ENCODE measurements at regions not wholly inside any gene's neighbourhood (a gene's known extent, or its start where the extent isn't known, plus 50 kb on each side); places are given as distances from the start of the nearest gene placed in this dataset.

- H3K36me3 ChIP-seq (ENCODE audit: control insufficient read depth in 4 of 4, insufficient read depth in 4 of 4, low read length in 3 of 4): no peaks in the 10 kb centered on the region
- H3K4me3 ChIP-seq (ENCODE audit: control insufficient read depth in 1 of 7, extremely low read depth in 1 of 7, insufficient read depth in 4 of 7, low read depth in 2 of 7, low read length in 6 of 7): no peak overlapping the region
- ChIA-PET CTCF (no interaction called here), POLR2A (no interaction called here)
- no peak overlapping the region for H3K27ac ChIP-seq (ENCODE audit: insufficient read depth in 1 of 2, low read depth in 1 of 2, low read length in 2 of 2, poor library complexity in 1 of 2, severe bottlenecking in 2 of 2)
- no peaks in the 10 kb centered on the region for H3K9me3 ChIP-seq (ENCODE audit: control extremely low read depth in 1 of 5, control insufficient read depth in 4 of 5, insufficient read depth in 2 of 5, low read depth in 1 of 5, low read length in 4 of 5)
- DNase-seq: no peak
- 91% methylated on average over 4 of the region's 4 CpGs for WGBS (ENCODE audit: insufficient coverage)
- H3K27me3 ChIP-seq (replicated peaks in 2 of 5; ENCODE audit: control insufficient read depth in 4 of 5, insufficient read depth in 5 of 5, low read length in 4 of 5): no peaks in the 10 kb centered on the region
- H3K4me1 ChIP-seq (ENCODE audit: control extremely low read depth in 1 of 4, control insufficient read depth in 4 of 4, insufficient read depth in 4 of 4, low read length in 3 of 4): no peaks in the 10 kb centered on the region
Observed at GRCh38 chr12:128155571-128155970, 111.4 kb upstream of the TMEM132C start.

- 88% methylated on average over 4 of the region's 5 CpGs for WGBS (ENCODE audit: insufficient coverage)
- H3K27ac ChIP-seq (ENCODE audit: insufficient read depth in 1 of 2, low read depth in 1 of 2, low read length in 2 of 2, poor library complexity in 1 of 2, severe bottlenecking in 2 of 2): no peak overlapping the region
- ChIA-PET POLR2A (no interaction called here), CTCF (no interaction called here)
- DNase-seq: no peak
- no peaks in the 10 kb centered on the region for H3K4me1 ChIP-seq (ENCODE audit: control extremely low read depth in 1 of 4, control insufficient read depth in 4 of 4, insufficient read depth in 4 of 4, low read length in 3 of 4)
- no peaks in the 10 kb centered on the region for H3K36me3 ChIP-seq (ENCODE audit: control insufficient read depth in 4 of 4, insufficient read depth in 4 of 4, low read length in 3 of 4)
- no peaks in the 10 kb centered on the region for H3K27me3 ChIP-seq (replicated peaks in 2 of 5; ENCODE audit: control insufficient read depth in 4 of 5, insufficient read depth in 5 of 5, low read length in 4 of 5)
- no peak overlapping the region for H3K4me3 ChIP-seq (ENCODE audit: control insufficient read depth in 1 of 7, extremely low read depth in 1 of 7, insufficient read depth in 4 of 7, low read depth in 2 of 7, low read length in 6 of 7)
- no peaks in the 10 kb centered on the region for H3K9me3 ChIP-seq (ENCODE audit: control extremely low read depth in 1 of 5, control insufficient read depth in 4 of 5, insufficient read depth in 2 of 5, low read depth in 1 of 5, low read length in 4 of 5)
Observed at GRCh38 chr12:128163086-128163485, 103.9 kb upstream of the TMEM132C start.

DNA sequence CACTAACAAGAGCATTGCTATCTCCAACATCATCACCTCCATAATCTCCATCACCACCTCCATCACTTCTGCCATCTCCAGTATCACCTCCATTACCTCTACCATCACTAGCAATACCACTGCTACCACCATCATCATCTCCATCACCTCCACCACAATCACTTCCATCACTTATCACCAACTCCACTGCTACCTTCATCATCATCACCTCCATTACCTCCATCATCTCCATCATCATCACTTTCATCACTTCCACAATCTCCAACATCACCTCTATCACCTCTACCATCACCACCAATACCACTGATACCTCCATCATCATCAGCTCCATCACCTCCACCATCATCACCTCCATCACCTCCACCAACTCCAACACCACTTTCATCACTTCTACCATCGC is 102.4 kb upstream of the TMEM132C start:
- WGBS (ENCODE audit: insufficient coverage): 100% methylated on average over 1 of the region's 1 CpG
- H3K4me3 ChIP-seq (ENCODE audit: control insufficient read depth in 1 of 7, extremely low read depth in 1 of 7, insufficient read depth in 4 of 7, low read depth in 2 of 7, low read length in 6 of 7): no peak overlapping the region
- ChIA-PET CTCF (no interaction called here), POLR2A (no interaction called here)
- H3K36me3 ChIP-seq (ENCODE audit: control insufficient read depth in 4 of 4, insufficient read depth in 4 of 4, low read length in 3 of 4): no peaks in the 10 kb centered on the region
- no peaks in the 10 kb centered on the region for H3K4me1 ChIP-seq (ENCODE audit: control extremely low read depth in 1 of 4, control insufficient read depth in 4 of 4, insufficient read depth in 4 of 4, low read length in 3 of 4)
- H3K9me3 ChIP-seq (ENCODE audit: control extremely low read depth in 1 of 5, control insufficient read depth in 4 of 5, insufficient read depth in 2 of 5, low read depth in 1 of 5, low read length in 4 of 5): no peaks in the 10 kb centered on the region
- no peaks in the 10 kb centered on the region for H3K27me3 ChIP-seq (replicated peaks in 2 of 5; ENCODE audit: control insufficient read depth in 4 of 5, insufficient read depth in 5 of 5, low read length in 4 of 5)
- no peak for DNase-seq
- H3K27ac ChIP-seq (ENCODE audit: insufficient read depth in 1 of 2, low read depth in 1 of 2, low read length in 2 of 2, poor library complexity in 1 of 2, severe bottlenecking in 2 of 2): no peak overlapping the region

GRCh38 chr12:128165387-128165786 is 101.6 kb upstream of the TMEM132C start:
- Histone ChIP-seq H3K4me3 (ENCODE audit: control insufficient read depth in 1 of 7, extremely low read depth in 1 of 7, insufficient read depth in 4 of 7, low read depth in 2 of 7, low read length in 6 of 7) (no peak overlapping the region), H3K36me3 (ENCODE audit: control insufficient read depth in 4 of 4, insufficient read depth in 4 of 4, low read length in 3 of 4) (no peaks in the 10 kb centered on the region), H3K27ac (ENCODE audit: insufficient read depth in 1 of 2, low read depth in 1 of 2, low read length in 2 of 2, poor library complexity in 1 of 2, severe bottlenecking in 2 of 2) (no peak overlapping the region), H3K4me1 (ENCODE audit: control extremely low read depth in 1 of 4, control insufficient read depth in 4 of 4, insufficient read depth in 4 of 4, low read length in 3 of 4) (no peaks in the 10 kb centered on the region), H3K27me3 (replicated peaks in 2 of 5; ENCODE audit: control insufficient read depth in 4 of 5, insufficient read depth in 5 of 5, low read length in 4 of 5) (no peaks in the 10 kb centered on the region), H3K9me3 (ENCODE audit: control extremely low read depth in 1 of 5, control insufficient read depth in 4 of 5, insufficient read depth in 2 of 5, low read depth in 1 of 5, low read length in 4 of 5) (no peaks in the 10 kb centered on the region)
- DNase-seq: no peak
- POLR2A ChIA-PET: no interaction called here
- CTCF ChIA-PET: no interaction called here
- WGBS (ENCODE audit: insufficient coverage): no CpG with 5 or more reads among the region's 3 CpGs

- CTCF ChIA-PET: no interaction called here
- H3K4me1 ChIP-seq (ENCODE audit: control extremely low read depth in 1 of 4, control insufficient read depth in 4 of 4, insufficient read depth in 4 of 4, low read length in 3 of 4): no peaks in the 10 kb centered on the region
- H3K9me3 ChIP-seq (ENCODE audit: control extremely low read depth in 1 of 5, control insufficient read depth in 4 of 5, insufficient read depth in 2 of 5, low read depth in 1 of 5, low read length in 4 of 5): no peaks in the 10 kb centered on the region
- H3K36me3 ChIP-seq (ENCODE audit: control insufficient read depth in 4 of 4, insufficient read depth in 4 of 4, low read length in 3 of 4): no peaks in the 10 kb centered on the region
- H3K4me3 ChIP-seq (ENCODE audit: control insufficient read depth in 1 of 7, extremely low read depth in 1 of 7, insufficient read depth in 4 of 7, low read depth in 2 of 7, low read length in 6 of 7): no peak overlapping the region
- DNase-seq: no peak
- H3K27ac ChIP-seq (ENCODE audit: insufficient read depth in 1 of 2, low read depth in 1 of 2, low read length in 2 of 2, poor library complexity in 1 of 2, severe bottlenecking in 2 of 2): no peak overlapping the region
- POLR2A ChIA-PET: no interaction called here
- H3K27me3 ChIP-seq (replicated peaks in 2 of 5; ENCODE audit: control insufficient read depth in 4 of 5, insufficient read depth in 5 of 5, low read length in 4 of 5): no peaks in the 10 kb centered on the region
- WGBS (ENCODE audit: insufficient coverage): 72% methylated on average over 5 of the region's 5 CpGs
Observed at GRCh38 chr12:128168273-128168672, 98.7 kb upstream of the TMEM132C start.

GRCh38 chr12:128170181-128170580 is 96.8 kb upstream of the TMEM132C start:
- Histone ChIP-seq H3K27ac (ENCODE audit: insufficient read depth in 1 of 2, low read depth in 1 of 2, low read length in 2 of 2, poor library complexity in 1 of 2, severe bottlenecking in 2 of 2) (no peak overlapping the region), H3K27me3 (replicated peaks in 2 of 5; ENCODE audit: control insufficient read depth in 4 of 5, insufficient read depth in 5 of 5, low read length in 4 of 5) (no peaks in the 10 kb centered on the region), H3K4me1 (ENCODE audit: control extremely low read depth in 1 of 4, control insufficient read depth in 4 of 4, insufficient read depth in 4 of 4, low read length in 3 of 4) (no peaks in the 10 kb centered on the region), H3K9me3 (ENCODE audit: control extremely low read depth in 1 of 5, control insufficient read depth in 4 of 5, insufficient read depth in 2 of 5, low read depth in 1 of 5, low read length in 4 of 5) (no peaks in the 10 kb centered on the region), H3K36me3 (ENCODE audit: control insufficient read depth in 4 of 4, insufficient read depth in 4 of 4, low read length in 3 of 4) (no peaks in the 10 kb centered on the region), H3K4me3 (ENCODE audit: control insufficient read depth in 1 of 7, extremely low read depth in 1 of 7, insufficient read depth in 4 of 7, low read depth in 2 of 7, low read length in 6 of 7) (no peak overlapping the region)
- POLR2A ChIA-PET: no interaction called here
- no peak for DNase-seq
- WGBS (ENCODE audit: insufficient coverage): 71% methylated on average over 7 of the region's 9 CpGs
- CTCF ChIA-PET: no interaction called here

DNA sequence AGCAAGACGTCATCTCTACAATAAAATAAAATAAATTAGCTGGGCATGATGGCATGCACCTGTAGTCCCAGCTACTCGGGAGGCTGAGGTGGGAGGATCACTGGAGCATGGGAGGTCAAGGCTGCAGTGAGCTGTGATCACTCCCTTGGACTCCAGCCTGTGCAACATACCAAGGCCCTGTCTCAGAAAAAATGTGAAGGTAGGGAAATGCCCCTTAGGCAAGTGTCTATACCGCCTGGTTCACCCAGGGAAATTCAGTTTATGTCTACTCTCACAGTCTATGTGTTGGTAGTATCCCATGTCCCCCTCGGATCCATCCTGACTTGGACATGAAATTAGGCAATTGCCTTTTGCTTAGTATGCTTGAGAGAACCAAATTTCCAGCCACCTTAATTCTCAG is 88.4 kb upstream of the TMEM132C start:
- H3K36me3 ChIP-seq (ENCODE audit: control insufficient read depth in 4 of 4, insufficient read depth in 4 of 4, low read length in 3 of 4): no peaks in the 10 kb centered on the region
- no peak overlapping the region for H3K27ac ChIP-seq (ENCODE audit: insufficient read depth in 1 of 2, low read depth in 1 of 2, low read length in 2 of 2, poor library complexity in 1 of 2, severe bottlenecking in 2 of 2)
- H3K4me1 ChIP-seq (ENCODE audit: control extremely low read depth in 1 of 4, control insufficient read depth in 4 of 4, insufficient read depth in 4 of 4, low read length in 3 of 4): no peaks in the 10 kb centered on the region
- ChIA-PET POLR2A (no interaction called here), CTCF (no interaction called here)
- DNase-seq: no peak
- H3K4me3 ChIP-seq (ENCODE audit: control insufficient read depth in 1 of 7, extremely low read depth in 1 of 7, insufficient read depth in 4 of 7, low read depth in 2 of 7, low read length in 6 of 7): no peak overlapping the region
- WGBS (ENCODE audit: insufficient coverage): 97% methylated on average over 3 of the region's 4 CpGs
- no peaks in the 10 kb centered on the region for H3K9me3 ChIP-seq (ENCODE audit: control extremely low read depth in 1 of 5, control insufficient read depth in 4 of 5, insufficient read depth in 2 of 5, low read depth in 1 of 5, low read length in 4 of 5)
- H3K27me3 ChIP-seq (replicated peaks in 2 of 5; ENCODE audit: control insufficient read depth in 4 of 5, insufficient read depth in 5 of 5, low read length in 4 of 5): no peaks in the 10 kb centered on the region

GRCh38 chr12:128178966-128179365 is 88.0 kb upstream of the TMEM132C start:
- Histone ChIP-seq H3K27me3 (replicated peaks in 2 of 5; ENCODE audit: control insufficient read depth in 4 of 5, insufficient read depth in 5 of 5, low read length in 4 of 5) (no peaks in the 10 kb centered on the region), H3K36me3 (ENCODE audit: control insufficient read depth in 4 of 4, insufficient read depth in 4 of 4, low read length in 3 of 4) (no peaks in the 10 kb centered on the region), H3K4me1 (ENCODE audit: control extremely low read depth in 1 of 4, control insufficient read depth in 4 of 4, insufficient read depth in 4 of 4, low read length in 3 of 4) (no peaks in the 10 kb centered on the region), H3K9me3 (ENCODE audit: control extremely low read depth in 1 of 5, control insufficient read depth in 4 of 5, insufficient read depth in 2 of 5, low read depth in 1 of 5, low read length in 4 of 5) (no peaks in the 10 kb centered on the region), H3K4me3 (ENCODE audit: control insufficient read depth in 1 of 7, extremely low read depth in 1 of 7, insufficient read depth in 4 of 7, low read depth in 2 of 7, low read length in 6 of 7) (no peak overlapping the region), H3K27ac (ENCODE audit: insufficient read depth in 1 of 2, low read depth in 1 of 2, low read length in 2 of 2, poor library complexity in 1 of 2, severe bottlenecking in 2 of 2) (no peak overlapping the region)
- ChIA-PET POLR2A (no interaction called here), CTCF (no interaction called here)
- no peak for DNase-seq
- WGBS (ENCODE audit: insufficient coverage): 90% methylated on average over 2 of the region's 3 CpGs

Measured in common myeloid progenitor, CD34-positive (primary cell).